Smooth muscle cell (in vitro differentiated cells): ENCODE measurements at regions not wholly inside any gene's neighbourhood (a gene's known extent, or its start where the extent isn't known, plus 50 kb on each side); places are given as distances from the start of the nearest gene placed in this dataset.

ENCODE experiments used
- DNase-seq: peaks from one replicate; lab custom pipeline; 2025; ENCODE audit not compliant: unreplicated experiment; lab: John Stamatoyannopoulos, UW
- H2AFZ ChIP-seq: fragments of 200-600 bp; sonication (generic); 2 replicates; pipeline ENCODE4 v1.6.0; 2016; ENCODE audit warnings: antibody characterized with exemption, low read depth, mild to moderate bottlenecking
- H3F3A ChIP-seq: fragments of 200-600 bp; sonication (generic); 2 replicates; pipeline ENCODE4 v1.6.0; 2017; ENCODE audit warnings: antibody characterized with exemption, low read depth
- H3K27ac ChIP-seq: fragments of 200-600 bp; sonication (generic); 2 replicates; pipeline ENCODE4 v1.5.1; 2016; ENCODE audit warnings: low read depth, mild to moderate bottlenecking
- H3K27me3 ChIP-seq: fragments of 200-600 bp; sonication (generic); 2 replicates; pipeline ENCODE4 v1.6.1; 2016; ENCODE audit warnings: low read depth, mild to moderate bottlenecking
- H3K36me3 ChIP-seq: fragments of 200-600 bp; sonication (generic); 2 replicates; pipeline ENCODE4 v1.5.1; 2016; ENCODE audit warnings: low read depth
- H3K4me1 ChIP-seq: fragments of 200-600 bp; sonication (generic); 2 replicates; pipeline ENCODE4 v1.5.1; 2016; ENCODE audit warnings: low read depth
- H3K4me2 ChIP-seq: fragments of 200-600 bp; sonication (generic); 2 replicates; pipeline ENCODE4 v1.6.0; 2016; ENCODE audit warnings: mild to moderate bottlenecking
- H3K4me3 ChIP-seq: fragments of 200-600 bp; sonication (generic); 2 replicates; pipeline ENCODE4 v1.5.1; 2016; ENCODE audit warnings: mild to moderate bottlenecking
- H3K79me2 ChIP-seq: fragments of 200-600 bp; sonication (generic); 2 replicates; pipeline ENCODE4 v1.6.0; 2016; ENCODE audit warnings: low read depth, mild to moderate bottlenecking
- H3K9ac ChIP-seq: fragments of 200-600 bp; sonication (generic); 2 replicates; pipeline ENCODE4 v1.6.0; 2016; ENCODE audit warnings: low read depth
- H3K9me3 ChIP-seq: fragments of 200-600 bp; sonication (generic); replicated peaks from 2 replicates; pipeline ENCODE4 v1.5.1; 2016; ENCODE audit warnings: low read depth
- H4K20me1 ChIP-seq: fragments of 200-600 bp; sonication (generic); 2 replicates; pipeline ENCODE4 v1.6.0; 2016; ENCODE audit warnings: low read depth
- CTCF ChIP-seq: fragments of 200-600 bp; sonication (generic); IDR thresholded peaks from 2 replicates; pipeline ENCODE4 v1.5.1; 2017; ENCODE audit warnings: borderline replicate concordance, mild to moderate bottlenecking, antibody characterized with exemption; ENCODE audit not compliant: insufficient read depth, poor library complexity, severe bottlenecking
- WGBS: methylation state at CpG from one replicate; pipeline ENCODE4 v1.1.7; 2016; ENCODE audit warnings: low lambda C conversion rate; 5-methylcytosine and 5-hydroxymethylcytosine counted together

GRCh38 chr11:69558519-69558941, 77.1 kb downstream of the LINC01488 start:
- no peak for DNase-seq
- Histone ChIP-seq H4K20me1 (no peaks in the 10 kb centered on the region), H3K4me1 (no peaks in the 10 kb centered on the region), H3K4me3 (no peak overlapping the region), H3F3A (no peaks in the 10 kb centered on the region), H3K27ac (no peak overlapping the region), H3K27me3 (no peaks in the 10 kb centered on the region), H3K9ac (no peak overlapping the region), H3K36me3 (no peaks in the 10 kb centered on the region), H2AFZ (no peak overlapping the region), H3K79me2 (no peaks in the 10 kb centered on the region), H3K9me3 (no peaks in the 10 kb centered on the region), H3K4me2 (no peak overlapping the region)
- no peak for TF ChIP-seq CTCF
- 58% methylated on average over 12 of the region's 12 CpGs for WGBS

GRCh38 chr11:69559181-69559580, 77.7 kb downstream of the LINC01488 start:
- H3K79me2 ChIP-seq: no peaks in the 10 kb centered on the region
- no peak overlapping the region for H3K4me3 ChIP-seq
- no peaks in the 10 kb centered on the region for H3K36me3 ChIP-seq
- H3K4me2 ChIP-seq: no peak overlapping the region
- no peak for TF ChIP-seq CTCF
- DNase-seq: no peak
- no peaks in the 10 kb centered on the region for H3K4me1 ChIP-seq
- H3F3A ChIP-seq: no peaks in the 10 kb centered on the region
- 71% methylated on average over 5 of the region's 5 CpGs for WGBS
- no peaks in the 10 kb centered on the region for H3K27me3 ChIP-seq
- H4K20me1 ChIP-seq: no peaks in the 10 kb centered on the region
- H3K27ac ChIP-seq: no peak overlapping the region
- H3K9me3 ChIP-seq: no peaks in the 10 kb centered on the region
- no peak overlapping the region for H2AFZ ChIP-seq
- H3K9ac ChIP-seq: no peak overlapping the region

GRCh38 chr11:69560141-69560790, 78.8 kb downstream of the LINC01488 start:
- no peak for TF ChIP-seq CTCF
- WGBS: 94% methylated on average over 4 of the region's 4 CpGs
- DNase-seq: no peak

GRCh38 chr11:69562302-69562701, 78.7 kb upstream of the CCND1 start:
- Histone ChIP-seq H3K9ac (no peak overlapping the region), H3K4me1 (no peaks in the 10 kb centered on the region), H4K20me1 (no peaks in the 10 kb centered on the region), H3F3A (no peaks in the 10 kb centered on the region), H3K9me3 (no peaks in the 10 kb centered on the region), H3K4me3 (no peak overlapping the region), H3K27ac (no peak overlapping the region), H3K27me3 (no peaks in the 10 kb centered on the region), H2AFZ (no peak overlapping the region), H3K4me2 (no peak overlapping the region), H3K36me3 (no peaks in the 10 kb centered on the region), H3K79me2 (no peaks in the 10 kb centered on the region)
- 94% methylated on average over 4 of the region's 4 CpGs for WGBS
- TF ChIP-seq CTCF: no peak
- no peak for DNase-seq

More at GRCh38 chr11:69560141-69560790, 78.8 kb downstream of the LINC01488 start:
- H3K9me3 ChIP-seq: no peaks in the 10 kb centered on the region
- H3K9ac ChIP-seq: no peak overlapping the region
- no peak overlapping the region for H3K27ac ChIP-seq
- H3K4me1 ChIP-seq: no peaks in the 10 kb centered on the region
- H3K79me2 ChIP-seq: no peaks in the 10 kb centered on the region
- H3K4me2 ChIP-seq: no peak overlapping the region
- no peak overlapping the region for H3K4me3 ChIP-seq
- no peaks in the 10 kb centered on the region for H4K20me1 ChIP-seq
- H3F3A ChIP-seq: no peaks in the 10 kb centered on the region
- no peaks in the 10 kb centered on the region for H3K36me3 ChIP-seq
- no peaks in the 10 kb centered on the region for H3K27me3 ChIP-seq
- no peak overlapping the region for H2AFZ ChIP-seq
